Suprapubic skin (tissue), 4 donors: ENCODE measurements at regions not wholly inside any gene's neighbourhood (a gene's known extent, or its start where the extent isn't known, plus 50 kb on each side); places are given as distances from the start of the nearest gene placed in this dataset.

Experiments used
- EP300 ChIP-seq: sonication (generic); formaldehyde crosslinking; IDR thresholded peaks from one replicate; pipeline ENCODE4 v1.6.1; 2017; ENCODE audit warnings: antibody characterized with exemption
- POLR2A ChIP-seq, 2 donors: fragments of 450-650 bp; IDR thresholded peaks; one replicate each; pipeline ENCODE4 v1.6.1; 2017; ENCODE audit warnings: antibody characterized with exemption in 2 of 2, mild to moderate bottlenecking in 2 of 2, moderate library complexity in 2 of 2
- POLR2AphosphoS5 ChIP-seq, 3 donors: sonication (generic); formaldehyde crosslinking; IDR thresholded peaks; one replicate each; pipeline ENCODE4 v1.6.1; 2017; ENCODE audit warnings: antibody characterized with exemption in 3 of 3
- TF ChIP-seq, protein P1 (sequence below), 2 donors: fragments of 200-600 bp in 1 of 2; fragments of 450-650 bp in 1 of 2; sonication (generic) in 1 of 2; IDR thresholded peaks; one replicate each; pipeline ENCODE4 v1.5.1; 2016 to 2019; ENCODE audit warnings: antibody characterized with exemption in 2 of 2, mild to moderate bottlenecking in 1 of 2, moderate library complexity in 1 of 2

DNA sequence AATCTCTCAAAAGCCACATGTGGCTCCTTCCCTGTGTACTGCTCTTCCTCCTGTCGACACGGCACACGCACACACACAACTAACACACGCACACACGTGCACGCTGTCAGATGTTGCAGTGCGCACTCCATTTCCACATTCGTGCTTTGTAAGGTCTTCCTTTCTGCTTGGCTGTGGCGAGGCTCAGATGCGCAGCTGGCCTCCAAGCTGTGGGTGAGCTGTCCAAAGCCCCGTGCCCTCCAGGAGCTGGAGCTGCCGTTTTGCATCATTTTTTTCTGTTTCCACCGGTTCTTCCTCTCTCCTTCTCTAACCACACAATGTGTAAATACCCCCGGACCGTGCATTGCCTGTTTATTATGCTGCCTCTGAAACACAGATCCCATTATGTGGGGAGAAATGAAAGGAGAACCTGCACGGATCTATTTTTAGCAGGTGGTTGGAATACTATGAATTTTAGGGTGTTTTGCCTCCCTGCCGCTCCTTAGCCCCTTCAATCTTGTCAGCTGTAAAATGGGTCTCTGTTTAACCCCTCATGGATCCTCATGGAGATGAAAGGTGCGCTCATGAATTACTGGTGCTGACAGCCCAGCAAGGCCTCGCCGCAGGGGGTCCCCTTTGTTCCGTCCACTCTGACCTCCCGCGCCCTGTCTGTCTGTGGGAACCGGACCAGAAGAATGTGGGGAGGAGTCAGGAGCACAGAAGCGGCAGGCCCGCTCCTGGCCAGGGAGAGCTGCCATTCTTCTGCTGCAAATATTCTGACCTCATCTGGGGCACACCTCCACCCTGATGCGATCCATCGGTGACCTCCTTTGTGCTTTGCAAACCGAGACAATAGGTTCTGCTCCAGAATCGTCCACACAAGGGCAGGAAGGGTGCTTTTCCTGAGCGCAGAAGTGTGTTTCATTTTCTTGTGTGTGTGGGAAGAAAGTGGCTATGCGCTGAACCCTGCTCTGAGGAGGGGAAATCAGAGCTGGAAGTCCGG, 137.7 kb downstream of the SOX1 start:
- TF ChIP-seq POLR2AphosphoS5 (IDR thresholded peaks at IDR 0.05) (no peak), POLR2A (IDR thresholded peaks at IDR 0.05) (no peak), EP300 (no peak)
- TF ChIP-seq, protein P1, sequence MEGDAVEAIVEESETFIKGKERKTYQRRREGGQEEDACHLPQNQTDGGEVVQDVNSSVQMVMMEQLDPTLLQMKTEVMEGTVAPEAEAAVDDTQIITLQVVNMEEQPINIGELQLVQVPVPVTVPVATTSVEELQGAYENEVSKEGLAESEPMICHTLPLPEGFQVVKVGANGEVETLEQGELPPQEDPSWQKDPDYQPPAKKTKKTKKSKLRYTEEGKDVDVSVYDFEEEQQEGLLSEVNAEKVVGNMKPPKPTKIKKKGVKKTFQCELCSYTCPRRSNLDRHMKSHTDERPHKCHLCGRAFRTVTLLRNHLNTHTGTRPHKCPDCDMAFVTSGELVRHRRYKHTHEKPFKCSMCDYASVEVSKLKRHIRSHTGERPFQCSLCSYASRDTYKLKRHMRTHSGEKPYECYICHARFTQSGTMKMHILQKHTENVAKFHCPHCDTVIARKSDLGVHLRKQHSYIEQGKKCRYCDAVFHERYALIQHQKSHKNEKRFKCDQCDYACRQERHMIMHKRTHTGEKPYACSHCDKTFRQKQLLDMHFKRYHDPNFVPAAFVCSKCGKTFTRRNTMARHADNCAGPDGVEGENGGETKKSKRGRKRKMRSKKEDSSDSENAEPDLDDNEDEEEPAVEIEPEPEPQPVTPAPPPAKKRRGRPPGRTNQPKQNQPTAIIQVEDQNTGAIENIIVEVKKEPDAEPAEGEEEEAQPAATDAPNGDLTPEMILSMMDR (IDR thresholded peaks at IDR 0.05), result no peak
